ENCODE measurements at regions not wholly inside any gene's neighbourhood (a gene's known extent, or its start where the extent isn't known, plus 50 kb on each side); places are given as distances from the start of the nearest gene placed in this dataset.

GRCh38 chr5:174311121-174311520 is 265.6 kb downstream of the NSG2 start:
- TF ChIP-seq CTCF (IDR thresholded peaks at IDR 0.05 in 4 of 5, conservative IDR thresholded peaks at IDR 0.05 in 1 of 5) (no peak), POLR2A (IDR thresholded peaks at IDR 0.05) (no peak)

All from gastrocnemius medialis (tissue), 4 donors.